Neural cell (in vitro differentiated cells): ENCODE measurements at regions not wholly inside any gene's neighbourhood (a gene's known extent, or its start where the extent isn't known, plus 50 kb on each side); places are given as distances from the start of the nearest gene placed in this dataset.

Experiments
- H2AFZ ChIP-seq: fragments of 200-600, 300-800 bp; sonication (generic), shearing (Covaris generic); 2 replicates; pipeline ENCODE4 v1.6.0; 2014; ENCODE audit warnings: low read depth, mild to moderate bottlenecking, antibody characterized with exemption, low read length, moderate library complexity
- H3F3A ChIP-seq: fragments of 200-600 bp; shearing (Covaris generic); 2 replicates; pipeline ENCODE4 v1.6.1; 2016; ENCODE audit warnings: mild to moderate bottlenecking, moderate library complexity, mixed read lengths, antibody characterized with exemption, low read length; ENCODE audit not compliant: insufficient read depth, poor library complexity, severe bottlenecking
- H3K27ac ChIP-seq: fragments of 200-600, 300-800 bp; sonication (generic), shearing (Covaris generic); 2 replicates; pipeline ENCODE4 v1.5.1; 2014; ENCODE audit warnings: mild to moderate bottlenecking, low read length, moderate library complexity
- H3K27me3 ChIP-seq: fragments of 300-800, 200-600 bp; sonication (generic), shearing (Covaris generic); 2 replicates; pipeline ENCODE4 v1.6.0; 2014; ENCODE audit warnings: mild to moderate bottlenecking, low read depth, low read length, moderate library complexity; ENCODE audit not compliant: insufficient read depth
- H3K36me3 ChIP-seq: fragments of 300-800, 200-600 bp; sonication (generic), shearing (Covaris generic); 2 replicates; pipeline ENCODE4 v1.5.1; 2014; ENCODE audit warnings: mild to moderate bottlenecking, antibody characterized with exemption, low read length, moderate library complexity; ENCODE audit not compliant: insufficient read depth
- H3K4me2 ChIP-seq: fragments of 300-800, 200-600 bp; sonication (generic), shearing (Covaris generic); 2 replicates; pipeline ENCODE4 v1.6.0; 2014; ENCODE audit warnings: mild to moderate bottlenecking, low read length
- H3K4me3 ChIP-seq: fragments of 300-800, 200-600 bp; sonication (generic), shearing (Covaris generic); 2 replicates; pipeline ENCODE4 v1.5.1; 2014; ENCODE audit warnings: mild to moderate bottlenecking, low read length, moderate library complexity
- H3K79me2 ChIP-seq: fragments of 200-600 bp; shearing (Covaris generic); replicated peaks from 2 replicates; pipeline ENCODE4 v1.6.0; 2014; ENCODE audit warnings: mild to moderate bottlenecking, low read length, moderate library complexity; ENCODE audit not compliant: insufficient read depth
- H3K9ac ChIP-seq: fragments of 300-800, 200-600 bp; sonication (generic), shearing (Covaris generic); 2 replicates; pipeline ENCODE4 v1.6.1; 2016; ENCODE audit warnings: mild to moderate bottlenecking, low read length, mixed read lengths
- H3K9me2 ChIP-seq: fragments of 200-600 bp; shearing (Covaris generic); 2 replicates; pipeline ENCODE4 v1.6.1; 2016; ENCODE audit warnings: mild to moderate bottlenecking, low read length, mixed read lengths; ENCODE audit not compliant: insufficient read depth
- H3K9me3 ChIP-seq: fragments of 200-600, 300-800 bp; sonication (generic), shearing (Covaris generic); 2 replicates; pipeline ENCODE4 v1.6.1; 2016; ENCODE audit warnings: mild to moderate bottlenecking, mixed run types, low read length, moderate library complexity, mixed read lengths
- H4K20me1 ChIP-seq: fragments of 200-600 bp; shearing (Covaris generic); 2 replicates; pipeline ENCODE4 v1.6.1; 2016; ENCODE audit warnings: mild to moderate bottlenecking, mixed run types; ENCODE audit not compliant: insufficient read depth
- EP300 ChIP-seq: fragments of 450-650 bp; conservative IDR thresholded peaks from 2 replicates; pipeline ENCODE4 v1.6.1; 2014; ENCODE audit warnings: antibody characterized with exemption, mild to moderate bottlenecking, moderate library complexity; ENCODE audit not compliant: poor library complexity, severe bottlenecking
- EZH2 ChIP-seq: fragments of 200-600, 300-800 bp; shearing (Covaris generic), sonication (generic); IDR thresholded peaks from 2 replicates; pipeline ENCODE4 v1.6.1; 2014; ENCODE audit warnings: antibody characterized with exemption, low read length, borderline replicate concordance, mild to moderate bottlenecking; ENCODE audit not compliant: insufficient read depth, poor library complexity, severe bottlenecking
- MXI1 ChIP-seq: fragments of 450-650 bp; conservative IDR thresholded peaks from 2 replicates; pipeline ENCODE4 v1.6.1; 2014; ENCODE audit warnings: antibody characterized with exemption, mild to moderate bottlenecking; ENCODE audit not compliant: poor library complexity, severe bottlenecking
- POLR2AphosphoS5 ChIP-seq: IDR thresholded peaks from 2 replicates; pipeline ENCODE4 v1.6.1; 2012
- RAD21 ChIP-seq: fragments of 450-650 bp; conservative IDR thresholded peaks from 2 replicates; pipeline ENCODE4 v1.6.1; 2014; ENCODE audit warnings: antibody characterized with exemption, mild to moderate bottlenecking, moderate library complexity
- SMC3 ChIP-seq: fragments of 450-650 bp; conservative IDR thresholded peaks from 2 replicates; pipeline ENCODE4 v1.6.1; 2014; ENCODE audit warnings: antibody characterized with exemption, mild to moderate bottlenecking, moderate library complexity; ENCODE audit not compliant: poor library complexity
- TAF1 ChIP-seq: IDR thresholded peaks from 2 replicates; pipeline ENCODE4 v1.6.1; 2012; ENCODE audit warnings: low read depth
- TF ChIP-seq, protein P1 (sequence below): fragments of 450-650 bp; IDR thresholded peaks from 2 replicates; pipeline ENCODE4 v1.5.1; 2014; ENCODE audit warnings: antibody characterized with exemption, mild to moderate bottlenecking, moderate library complexity; ENCODE audit not compliant: poor library complexity, severe bottlenecking
- TF ChIP-seq, protein P2 (sequence below): IDR thresholded peaks from 2 replicates; pipeline ENCODE4 v1.6.1; 2012; ENCODE audit warnings: borderline replicate concordance

DNA sequence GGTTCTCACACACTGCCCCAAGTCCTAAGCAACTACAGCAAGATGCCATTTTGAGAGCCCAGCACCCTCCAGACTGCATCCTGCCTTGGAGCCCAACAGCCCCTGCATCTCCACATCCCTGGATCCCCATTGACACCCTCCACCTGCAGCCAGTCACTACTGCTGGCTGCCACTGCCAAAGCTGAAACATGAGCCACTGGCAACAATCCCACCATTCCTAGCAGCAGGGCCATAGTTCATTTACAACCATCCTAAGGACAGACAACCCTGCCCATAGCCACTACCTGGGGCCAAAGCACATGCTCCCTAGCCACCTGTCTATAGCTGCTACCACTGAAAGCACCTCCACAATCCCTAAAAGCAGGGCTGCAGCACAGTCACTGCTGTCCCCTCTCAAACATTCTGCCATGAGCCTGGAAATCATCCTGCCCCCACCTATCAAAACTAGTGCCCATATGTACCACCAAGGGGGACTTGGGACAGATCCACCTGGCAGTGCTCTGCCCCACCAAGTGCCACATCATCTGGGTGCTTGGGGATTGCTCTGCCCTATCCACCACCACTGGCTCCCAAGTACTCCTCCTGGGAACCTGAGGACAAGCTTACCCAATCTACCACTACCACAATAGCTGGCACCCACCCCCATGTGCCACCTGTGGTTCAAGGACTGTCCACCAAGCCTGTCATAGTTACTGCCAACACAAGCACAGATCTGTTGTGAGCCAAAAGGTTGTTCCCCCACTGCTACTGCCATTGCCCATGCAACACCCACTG lies 138.8 kb upstream of the SOX6 start:
- H3K4me3 ChIP-seq, result no peak overlapping the region
- H3K27ac ChIP-seq, result no peak overlapping the region
- no peaks in the 10 kb centered on the region for H3K9me2 ChIP-seq
- H3F3A ChIP-seq, result no peaks in the 10 kb centered on the region
- H3K36me3 ChIP-seq, result no peaks in the 10 kb centered on the region
- no peak overlapping the region for H2AFZ ChIP-seq
- H3K9ac ChIP-seq, result no peak overlapping the region
- H3K9me3 ChIP-seq, result no peaks in the 10 kb centered on the region
- TF ChIP-seq TAF1, result no peak
- TF ChIP-seq RAD21, result no peak
- TF ChIP-seq EP300, result no peak
- TF ChIP-seq, protein P1, sequence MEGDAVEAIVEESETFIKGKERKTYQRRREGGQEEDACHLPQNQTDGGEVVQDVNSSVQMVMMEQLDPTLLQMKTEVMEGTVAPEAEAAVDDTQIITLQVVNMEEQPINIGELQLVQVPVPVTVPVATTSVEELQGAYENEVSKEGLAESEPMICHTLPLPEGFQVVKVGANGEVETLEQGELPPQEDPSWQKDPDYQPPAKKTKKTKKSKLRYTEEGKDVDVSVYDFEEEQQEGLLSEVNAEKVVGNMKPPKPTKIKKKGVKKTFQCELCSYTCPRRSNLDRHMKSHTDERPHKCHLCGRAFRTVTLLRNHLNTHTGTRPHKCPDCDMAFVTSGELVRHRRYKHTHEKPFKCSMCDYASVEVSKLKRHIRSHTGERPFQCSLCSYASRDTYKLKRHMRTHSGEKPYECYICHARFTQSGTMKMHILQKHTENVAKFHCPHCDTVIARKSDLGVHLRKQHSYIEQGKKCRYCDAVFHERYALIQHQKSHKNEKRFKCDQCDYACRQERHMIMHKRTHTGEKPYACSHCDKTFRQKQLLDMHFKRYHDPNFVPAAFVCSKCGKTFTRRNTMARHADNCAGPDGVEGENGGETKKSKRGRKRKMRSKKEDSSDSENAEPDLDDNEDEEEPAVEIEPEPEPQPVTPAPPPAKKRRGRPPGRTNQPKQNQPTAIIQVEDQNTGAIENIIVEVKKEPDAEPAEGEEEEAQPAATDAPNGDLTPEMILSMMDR, result no peak
- TF ChIP-seq, protein P2, sequence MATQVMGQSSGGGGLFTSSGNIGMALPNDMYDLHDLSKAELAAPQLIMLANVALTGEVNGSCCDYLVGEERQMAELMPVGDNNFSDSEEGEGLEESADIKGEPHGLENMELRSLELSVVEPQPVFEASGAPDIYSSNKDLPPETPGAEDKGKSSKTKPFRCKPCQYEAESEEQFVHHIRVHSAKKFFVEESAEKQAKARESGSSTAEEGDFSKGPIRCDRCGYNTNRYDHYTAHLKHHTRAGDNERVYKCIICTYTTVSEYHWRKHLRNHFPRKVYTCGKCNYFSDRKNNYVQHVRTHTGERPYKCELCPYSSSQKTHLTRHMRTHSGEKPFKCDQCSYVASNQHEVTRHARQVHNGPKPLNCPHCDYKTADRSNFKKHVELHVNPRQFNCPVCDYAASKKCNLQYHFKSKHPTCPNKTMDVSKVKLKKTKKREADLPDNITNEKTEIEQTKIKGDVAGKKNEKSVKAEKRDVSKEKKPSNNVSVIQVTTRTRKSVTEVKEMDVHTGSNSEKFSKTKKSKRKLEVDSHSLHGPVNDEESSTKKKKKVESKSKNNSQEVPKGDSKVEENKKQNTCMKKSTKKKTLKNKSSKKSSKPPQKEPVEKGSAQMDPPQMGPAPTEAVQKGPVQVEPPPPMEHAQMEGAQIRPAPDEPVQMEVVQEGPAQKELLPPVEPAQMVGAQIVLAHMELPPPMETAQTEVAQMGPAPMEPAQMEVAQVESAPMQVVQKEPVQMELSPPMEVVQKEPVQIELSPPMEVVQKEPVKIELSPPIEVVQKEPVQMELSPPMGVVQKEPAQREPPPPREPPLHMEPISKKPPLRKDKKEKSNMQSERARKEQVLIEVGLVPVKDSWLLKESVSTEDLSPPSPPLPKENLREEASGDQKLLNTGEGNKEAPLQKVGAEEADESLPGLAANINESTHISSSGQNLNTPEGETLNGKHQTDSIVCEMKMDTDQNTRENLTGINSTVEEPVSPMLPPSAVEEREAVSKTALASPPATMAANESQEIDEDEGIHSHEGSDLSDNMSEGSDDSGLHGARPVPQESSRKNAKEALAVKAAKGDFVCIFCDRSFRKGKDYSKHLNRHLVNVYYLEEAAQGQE, result no peak
- no peak for TF ChIP-seq MXI1
- no peak for TF ChIP-seq EZH2
- no peak for TF ChIP-seq SMC3
- TF ChIP-seq POLR2AphosphoS5, result no peak
- peaks cover 30% of the 10 kb centered on the region for H3K79me2 ChIP-seq
- no peaks in the 10 kb centered on the region for H4K20me1 ChIP-seq
- H3K27me3 ChIP-seq, result no peaks in the 10 kb centered on the region
- no peak overlapping the region for H3K4me2 ChIP-seq

DNA sequence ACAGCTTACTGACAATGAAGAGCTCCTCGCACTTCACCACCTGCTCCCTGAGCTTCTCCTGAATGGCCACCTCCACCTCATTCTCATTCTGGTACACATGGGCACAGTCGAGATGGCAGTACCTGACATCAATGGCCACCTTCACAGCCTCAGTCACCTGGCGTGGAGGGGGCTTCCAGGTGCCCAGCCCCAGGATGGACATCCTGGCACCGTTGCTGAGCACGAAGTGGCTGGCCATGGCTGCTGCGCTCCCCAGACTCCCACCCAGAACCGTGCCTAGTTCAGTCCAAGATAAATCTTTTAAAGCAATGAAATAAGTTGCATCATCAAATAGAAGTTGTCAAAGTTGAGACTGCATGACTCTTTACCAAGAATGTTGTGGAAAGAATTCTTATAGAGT lies 128.1 kb upstream of the SOX6 start:
- no peak overlapping the region for H2AFZ ChIP-seq
- H4K20me1 ChIP-seq, result no peaks in the 10 kb centered on the region
- no peaks in the 10 kb centered on the region for H3K9me2 ChIP-seq
- no peak overlapping the region for H3K9ac ChIP-seq
- no peak overlapping the region for H3K27ac ChIP-seq
- no peaks in the 10 kb centered on the region for H3K9me3 ChIP-seq
- TF ChIP-seq RAD21 (no peak), TAF1 (no peak), MXI1 (no peak), SMC3 (no peak)
- TF ChIP-seq, protein P2, result no peak
- no peaks in the 10 kb centered on the region for H3F3A ChIP-seq
- H3K4me3 ChIP-seq, result no peak overlapping the region
- H3K27me3 ChIP-seq, result no peaks in the 10 kb centered on the region
- H3K79me2 ChIP-seq, result no peaks in the 10 kb centered on the region
- no peaks in the 10 kb centered on the region for H3K36me3 ChIP-seq
- no peak overlapping the region for H3K4me2 ChIP-seq
